Stimulated activated naive CD8-positive, alpha-beta T cell treated with anti-CD3 and anti-CD28 coated beads, Interleukin-15, Interleukin-2, amounts not matched to agents 100 U/mL and 50 U/mL, for 24 hours (primary cell): ENCODE measurements at regions not wholly inside any gene's neighbourhood (a gene's known extent, or its start where the extent isn't known, plus 50 kb on each side); places are given as distances from the start of the nearest gene placed in this dataset.
"Not testable (repeated sequence)": the region's sequence is repeated elsewhere in the genome, so short reads cannot be mapped to it uniquely, and the experiment has no call there.

ENCODE experiments used
- ATAC-seq: fragments of 150-1000 bp; cut with Tn5 transposase; one replicate; pipeline ENCODE4 v1.10.0; 2021
- DNase-seq: peaks from one replicate; pipeline ENCODE4 v3.0.0; 2021

GRCh38 chr5:50898966-50899365 lies 232.5 kb downstream of the PARP8 start:
- ATAC-seq (no peak), DNase-seq (no peak)

GRCh38 chr5:50900952-50901510 lies 234.6 kb downstream of the PARP8 start:
- no peak for DNase-seq
- ATAC-seq: no peak

GRCh38 chr5:50903651-50904050 lies 237.2 kb downstream of the PARP8 start:
- ATAC-seq: no peak
- no peak for DNase-seq

GRCh38 chr5:50905996-50906570 lies 239.6 kb downstream of the PARP8 start:
- no peak for ATAC-seq

GRCh38 chr5:50920160-50920559 lies 253.7 kb downstream of the PARP8 start:
- ATAC-seq, DNase-seq: not testable (repeated sequence)

More at GRCh38 chr5:50905996-50906570, 239.6 kb downstream of the PARP8 start:
- no peak for DNase-seq

GRCh38 chr5:50921366-50922133 lies 255.1 kb downstream of the PARP8 start:
- DNase-seq (no peak), ATAC-seq (no peak)

GRCh38 chr5:50922134-50922941 lies 255.9 kb downstream of the PARP8 start:
- peak; percentile 4 for DNase-seq
- peak; percentile 40 for ATAC-seq

- no peak for ATAC-seq
These were observed 256.7 kb downstream of the PARP8 start for GRCh38 chr5:50922942-50923767.

GRCh38 chr5:50923768-50924494 lies 257.5 kb downstream of the PARP8 start:
- ATAC-seq (no peak), DNase-seq (no peak)

More at GRCh38 chr5:50922942-50923767, 256.7 kb downstream of the PARP8 start:
- DNase-seq: no peak

- no peak for ATAC-seq
- no peak for DNase-seq
These were observed 261.5 kb downstream of the PARP8 start for GRCh38 chr5:50927953-50928352.

GRCh38 chr5:50929174-50929573 lies 262.7 kb downstream of the PARP8 start:
- ATAC-seq: no peak
- DNase-seq: no peak

- ATAC-seq: no peak
These were observed 267.9 kb downstream of the PARP8 start for GRCh38 chr5:50934343-50934742.

GRCh38 chr5:50945139-50945538 lies 278.7 kb downstream of the PARP8 start:
- ATAC-seq (no peak), DNase-seq (no peak)

More at GRCh38 chr5:50934343-50934742, 267.9 kb downstream of the PARP8 start:
- no peak for DNase-seq

- ATAC-seq (no peak), DNase-seq (no peak)
These were observed 281.7 kb downstream of the PARP8 start for GRCh38 chr5:50947906-50948683.

GRCh38 chr5:50953290-50953689 lies 286.9 kb downstream of the PARP8 start:
- DNase-seq (no peak), ATAC-seq (no peak)

GRCh38 chr5:50958852-50959457 lies 292.5 kb downstream of the PARP8 start:
- ATAC-seq (no peak), DNase-seq (no peak)

GRCh38 chr5:50962934-50963872 lies 296.8 kb downstream of the PARP8 start:
- ATAC-seq: peak; percentile 83
- DNase-seq: peak; percentile 77

- DNase-seq: no peak
- ATAC-seq: no peak
These were observed 297.7 kb downstream of the PARP8 start for GRCh38 chr5:50963971-50964745.
